Panc1 (cell line): ENCODE measurements at regions not wholly inside any gene's neighbourhood (a gene's known extent, or its start where the extent isn't known, plus 50 kb on each side); places are given as distances from the start of the nearest gene placed in this dataset.

ENCODE experiments used
- ATAC-seq: fragments of 200-7000 bp; cut with Tn5 transposase; 2 replicates; pipeline ENCODE4 v1.9.1; 2020; ENCODE audit warnings: mild to moderate bottlenecking, moderate library complexity
- BruUV-seq: library from RNA; stranded (reverse); fragments of 400-500 nt; replicated peaks from 2 replicates; lab custom pipeline; 2021; lab: Mats Ljungman, UMichigan
- CTCF ChIA-PET: fragments of 300-600 bp; sonication (Branson Sonifier 250); formaldehyde crosslinking; loops from one replicate; lab custom pipeline; 2022; ENCODE audit warnings: antibody characterized with exemption; lab: Charles Lee
- POLR2A ChIA-PET: fragments of 300-600 bp; sonication (Branson Sonifier 250); formaldehyde crosslinking; loops from one replicate; lab custom pipeline; 2022; ENCODE audit warnings: antibody characterized with exemption; lab: Charles Lee
- DNase-seq: peaks from one replicate; pipeline ENCODE4 v3.0.0-alpha.2; 2010; ENCODE audit warnings: low read depth, low spot score
- H3K27ac ChIP-seq: 2 replicates; pipeline ENCODE4 v1.5.1; 2011; ENCODE audit warnings: mild to moderate bottlenecking, low read length, inconsistent platforms
- H3K27me3 ChIP-seq: fragments of 200-500 bp; sonication (Bioruptor generic); 2 replicates; pipeline ENCODE4 v1.6.0; 2014; ENCODE audit warnings: low read length, inconsistent platforms; ENCODE audit not compliant: control insufficient read depth, insufficient read depth
- H3K36me3 ChIP-seq: fragments of 200-500 bp; sonication (Bioruptor generic); 2 replicates; pipeline ENCODE4 v1.5.1; 2014; ENCODE audit warnings: inconsistent platforms, mild to moderate bottlenecking, low read length, moderate library complexity; ENCODE audit not compliant: control insufficient read depth, insufficient read depth
- H3K4me1 ChIP-seq: 2 replicates; pipeline ENCODE4 v1.5.1; 2011; ENCODE audit warnings: inconsistent platforms, mild to moderate bottlenecking, low read length, moderate library complexity; ENCODE audit not compliant: control insufficient read depth, insufficient read depth
- H3K4me3 ChIP-seq, 2 experiments: 2 replicates each; pipeline ENCODE4 v1.5.1; 2011 to 2012; ENCODE audit warnings: low read depth in 2 of 2, low read length in 2 of 2, mild to moderate bottlenecking in 2 of 2, inconsistent platforms in 1 of 2, moderate library complexity in 1 of 2
- H3K9me3 ChIP-seq: fragments of 200-500 bp; sonication (Bioruptor generic); 2 replicates; pipeline ENCODE4 v1.5.1; 2014; ENCODE audit warnings: low read depth, mild to moderate bottlenecking, inconsistent platforms, low read length, moderate library complexity; ENCODE audit not compliant: control insufficient read depth, insufficient read depth
- CTCF ChIP-seq: fragments of 450-650 bp; IDR thresholded peaks from 2 replicates; pipeline ENCODE4 v1.5.1; 2017; ENCODE audit warnings: mild to moderate bottlenecking
- POLR2AphosphoS5 ChIP-seq: IDR thresholded peaks from 2 replicates; pipeline ENCODE4 v1.6.1; 2012; ENCODE audit warnings: mild to moderate bottlenecking, low read depth, low read length, moderate library complexity
- REST ChIP-seq, 2 experiments: IDR thresholded peaks; 2 replicates each; pipeline ENCODE4 v1.6.1; 2011 to 2012; ENCODE audit warnings: low read depth in 2 of 2, control low read depth in 1 of 2, low read length in 1 of 2, mild to moderate bottlenecking in 1 of 2, moderate library complexity in 1 of 2; ENCODE audit not compliant: insufficient read depth in 1 of 2
- SIN3A ChIP-seq: IDR thresholded peaks from 2 replicates; pipeline ENCODE4 v1.6.1; 2012; ENCODE audit warnings: low read depth, mild to moderate bottlenecking, low read length, moderate library complexity, borderline replicate concordance; ENCODE audit not compliant: insufficient read depth
- TCF7L2 ChIP-seq: IDR thresholded peaks from 2 replicates; pipeline ENCODE4 v1.6.1; 2011; ENCODE audit warnings: mild to moderate bottlenecking, low read depth, low read length, inconsistent platforms
- in situ Hi-C: cut with HindIII; loops from 2 replicates; pipeline ENCODE4 v1.10.0; 2016; ENCODE audit warnings: low sequenced_read_pairs, low pct_unique_long_range_greater_than_20kb
- intact Hi-C: fragments of 100-400 bp; cut with micrococcal nuclease; formaldehyde crosslinking; loops from one replicate; pipeline ENCODE4 v1.10.0; 2022; ENCODE audit not compliant: unreplicated experiment

- TF ChIP-seq POLR2AphosphoS5 (no peak), SIN3A (no peak), CTCF (no peak), REST (IDR thresholded peaks at IDR 0.05; ENCODE audit: insufficient read depth in 1 of 2, low read depth in 2 of 2, low read length in 1 of 2) (no peak), TCF7L2 (no peak)
- no peak for DNase-seq
- intact Hi-C loops: no loop called here
- Histone ChIP-seq H3K4me3 (no peak overlapping the region), H3K27me3 (no peaks in the 10 kb centered on the region), H3K4me1 (no peaks in the 10 kb centered on the region), H3K27ac (no peak overlapping the region), H3K36me3 (no peaks in the 10 kb centered on the region), H3K9me3 (no peaks in the 10 kb centered on the region)
- CTCF ChIA-PET: no interaction called here
- no peak for ATAC-seq
- in situ Hi-C loops: no loop called here
- POLR2A ChIA-PET: no interaction called here
- no TSS peak for BruUV-seq
Observed at GRCh38 chr1:221839321-221839720, 97.4 kb upstream of the DUSP10 start.

- BruUV-seq: no TSS peak
- Histone ChIP-seq H3K4me1 (no peaks in the 10 kb centered on the region), H3K36me3 (no peaks in the 10 kb centered on the region), H3K27me3 (no peaks in the 10 kb centered on the region), H3K9me3 (no peaks in the 10 kb centered on the region), H3K4me3 (no peak overlapping the region), H3K27ac (no peak overlapping the region)
- ChIA-PET CTCF (no interaction called here), POLR2A (no interaction called here)
- intact Hi-C loops: no loop called here
- ATAC-seq: no peak
- in situ Hi-C loops: no loop called here
- TF ChIP-seq CTCF (no peak), TCF7L2 (no peak), REST (IDR thresholded peaks at IDR 0.05; ENCODE audit: insufficient read depth in 1 of 2, low read depth in 2 of 2, low read length in 1 of 2) (no peak), POLR2AphosphoS5 (no peak), SIN3A (no peak)
- no peak for DNase-seq
Observed at GRCh38 chr1:221837896-221838295, 96.0 kb upstream of the DUSP10 start.
